GM18498 (cell line): ENCODE measurements at regions not wholly inside any gene's neighbourhood (a gene's known extent, or its start where the extent isn't known, plus 50 kb on each side); places are given as distances from the start of the nearest gene placed in this dataset.
"Not testable (repeated sequence)": the region's sequence is repeated elsewhere in the genome, so short reads cannot be mapped to it uniquely, and the experiment has no call there.

Experiments
- ATAC-seq: cut with Tn5 transposase; IDR thresholded peaks from one replicate; pipeline ENCODE4 v1.9.1; 2021; ENCODE audit warnings: mild to moderate bottlenecking, moderate library complexity; ENCODE audit not compliant: unreplicated experiment

DNA sequence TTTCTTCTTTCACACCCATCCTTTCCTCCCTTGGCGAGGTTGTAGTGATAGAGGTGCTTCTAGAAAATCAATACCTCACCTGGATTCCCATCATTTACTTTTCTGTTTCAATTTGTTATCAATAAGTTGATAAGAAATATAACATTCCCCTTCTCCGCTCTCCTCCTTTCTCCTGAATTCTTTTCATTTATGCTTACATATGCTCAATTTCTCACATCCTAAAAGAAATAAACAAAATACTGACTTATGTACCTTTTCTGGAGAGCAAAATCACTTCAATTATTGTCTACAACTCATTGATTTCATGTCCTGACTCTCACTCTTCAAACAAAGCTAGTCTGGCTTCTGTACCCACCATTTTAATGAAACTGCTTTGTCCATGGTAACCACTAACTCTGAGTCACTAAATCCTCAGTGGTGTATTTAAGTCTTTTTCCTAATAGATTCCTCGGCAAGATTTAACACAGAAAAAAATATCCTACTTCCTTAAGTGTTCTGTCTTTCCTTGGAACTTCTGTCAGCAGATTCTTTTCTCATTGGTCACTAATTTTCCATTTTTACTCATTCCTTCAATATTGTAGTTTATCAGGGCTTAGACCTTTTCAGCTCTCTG is 289.6 kb downstream of the RFPL4B start:
- no peak for ATAC-seq

- ATAC-seq, result no peak
Observed at GRCh38 chr6:112639391-112639831, 292.3 kb downstream of the RFPL4B start.

- ATAC-seq, result no peak
Observed at GRCh38 chr6:112640891-112641290, 293.8 kb downstream of the RFPL4B start.

- ATAC-seq, result no peak
Observed at GRCh38 chr6:112649853-112650252, 302.7 kb downstream of the RFPL4B start.

- ATAC-seq, result no peak
Observed at GRCh38 chr6:112651239-112651638, 304.1 kb downstream of the RFPL4B start.

DNA sequence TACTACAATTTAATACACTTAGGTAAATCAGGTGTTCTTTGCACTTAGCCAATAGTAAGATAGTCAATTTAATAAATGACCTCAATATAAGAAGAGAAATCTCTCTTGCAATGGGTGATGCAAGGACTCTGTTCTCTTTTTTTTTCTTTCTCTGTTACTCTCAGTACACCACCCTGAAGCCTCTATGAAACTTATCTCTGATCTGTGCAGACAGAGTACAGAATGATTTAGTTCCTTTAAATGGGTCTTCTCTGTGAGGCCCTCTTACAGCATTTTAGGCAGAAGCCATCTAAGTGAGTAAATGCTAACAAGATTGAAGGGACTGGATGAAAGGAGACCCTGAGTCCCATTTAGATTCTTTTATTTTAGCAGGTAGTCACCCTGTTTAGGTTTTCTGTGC is 312.8 kb downstream of the RFPL4B start:
- no peak for ATAC-seq

- ATAC-seq, result no peak
Observed at GRCh38 chr6:112660626-112661025, 313.5 kb downstream of the RFPL4B start.

- ATAC-seq, result no peak
Observed at GRCh38 chr6:112663698-112664097, 316.6 kb downstream of the RFPL4B start.

DNA sequence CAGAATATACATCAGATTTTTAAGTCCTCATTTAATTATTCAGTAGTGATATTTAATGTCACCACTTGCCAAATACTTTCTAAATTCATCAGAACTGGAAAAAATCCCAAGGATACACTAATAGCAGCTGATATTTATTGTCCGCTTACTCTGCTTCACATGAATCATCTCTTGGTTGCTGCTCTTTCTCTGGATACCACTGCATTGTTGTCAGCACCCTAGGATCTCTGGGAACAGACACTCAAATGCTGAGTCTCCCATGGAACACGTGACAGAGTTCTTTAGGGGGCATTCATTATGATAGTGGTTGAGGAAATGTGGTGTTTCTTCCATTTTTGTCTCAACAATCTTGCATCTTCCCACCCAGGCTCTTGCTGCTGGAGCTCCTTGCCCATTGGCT is 318.0 kb downstream of the RFPL4B start:
- no peak for ATAC-seq

DNA sequence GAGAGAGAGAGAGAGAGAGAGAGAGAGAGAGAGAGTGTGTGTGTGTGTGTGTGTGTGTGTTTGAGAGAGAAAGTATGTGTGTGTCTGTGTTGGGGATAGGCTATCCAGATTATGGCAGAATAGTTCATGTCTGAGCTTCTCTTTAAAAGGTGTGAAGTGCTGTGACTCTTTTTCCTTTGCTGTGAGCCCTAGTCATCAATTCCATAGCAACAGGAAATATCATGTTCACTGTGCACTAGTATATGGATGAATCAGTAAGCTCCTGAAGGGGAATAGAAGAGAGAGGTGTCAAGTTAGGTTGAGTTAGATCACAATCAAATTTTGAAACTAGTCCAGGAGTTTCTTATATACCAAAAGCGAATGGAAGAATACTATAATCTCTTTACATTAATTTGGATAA is 318.7 kb downstream of the RFPL4B start:
- no peak for ATAC-seq

- ATAC-seq, result no peak
Observed at GRCh38 chr6:112667427-112667826, 320.3 kb downstream of the RFPL4B start.

DNA sequence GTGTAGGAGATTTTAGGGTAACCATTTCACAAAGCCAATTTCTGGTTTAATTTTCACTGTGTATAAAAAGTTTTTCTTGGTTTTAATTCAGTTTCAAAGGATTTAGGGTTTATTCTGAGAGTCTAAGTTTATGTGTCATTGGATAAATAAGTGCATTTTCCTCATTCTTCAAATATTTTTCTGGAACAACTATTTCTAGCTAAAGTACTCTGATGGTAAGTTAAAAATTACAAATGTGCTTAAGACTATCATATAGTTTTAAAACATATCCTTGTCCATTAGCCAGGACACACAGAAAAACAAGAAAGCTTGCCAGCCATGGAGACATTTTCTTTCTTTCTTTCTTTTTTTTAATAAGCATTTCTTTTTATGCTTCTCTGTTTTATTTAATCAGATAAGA is 333.0 kb downstream of the RFPL4B start:
- no peak for ATAC-seq

DNA sequence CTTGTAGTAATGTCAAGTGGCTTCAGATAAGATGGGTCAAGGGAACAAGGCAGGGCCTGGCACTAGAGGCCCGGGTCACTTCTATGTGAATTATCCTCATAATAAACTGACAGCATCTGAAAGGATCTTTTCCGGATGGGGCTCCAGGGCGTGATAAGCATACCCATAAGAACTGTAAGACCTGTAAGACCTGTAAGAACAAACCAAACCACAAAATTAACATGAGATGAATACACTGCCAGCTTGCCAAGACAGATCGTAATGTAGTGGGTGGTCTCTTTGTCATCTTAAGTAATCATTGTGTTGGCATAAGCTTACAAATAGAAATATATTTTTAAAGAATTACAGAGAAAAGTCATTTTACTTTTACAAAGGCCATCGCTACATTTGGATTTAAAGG is 334.9 kb downstream of the RFPL4B start:
- no peak for ATAC-seq

GRCh38 chr6:112683106-112683505 is 336.0 kb downstream of the RFPL4B start:
- ATAC-seq, result no peak

GRCh38 chr6:112683926-112684325 is 336.8 kb downstream of the RFPL4B start:
- ATAC-seq, result no peak

DNA sequence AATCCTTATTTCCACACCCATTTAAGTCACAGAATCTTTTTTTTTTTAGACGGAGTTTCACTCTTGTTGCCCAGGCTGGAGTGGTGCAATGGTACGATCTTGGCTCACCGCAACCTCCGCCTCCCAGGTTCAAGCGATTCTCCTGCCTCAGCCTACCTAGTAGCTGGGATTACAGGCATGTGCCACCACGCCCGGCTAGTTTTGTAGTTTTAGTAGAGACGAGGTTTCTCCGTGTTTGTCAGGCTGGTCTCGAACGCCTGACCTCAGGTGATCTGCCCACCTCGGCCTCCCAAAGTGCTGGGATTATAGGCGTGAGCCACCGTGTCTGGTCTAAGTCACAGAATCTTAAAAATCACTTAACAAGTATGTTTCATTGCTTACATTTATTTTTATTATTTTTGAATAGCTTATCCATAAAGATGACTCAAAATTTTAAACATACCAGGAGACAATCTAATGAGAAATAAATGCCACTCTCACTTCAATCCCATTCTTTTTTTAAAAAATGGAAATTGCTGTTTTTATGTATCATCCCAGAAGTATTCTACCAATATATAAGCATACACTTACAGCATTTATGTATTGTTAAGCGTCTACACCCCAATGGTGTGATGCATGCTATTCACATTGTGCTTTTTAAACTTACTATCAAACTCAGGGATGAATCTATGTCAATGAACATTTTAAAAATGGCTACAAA is 338.5 kb downstream of the RFPL4B start:
- ATAC-seq, result not testable (repeated sequence)

- ATAC-seq, result not testable (repeated sequence)
Observed at GRCh38 chr6:112688487-112689165, 341.5 kb downstream of the RFPL4B start.

- not testable (repeated sequence) for ATAC-seq
Observed at GRCh38 chr6:112689183-112689858, 342.2 kb downstream of the RFPL4B start.

DNA sequence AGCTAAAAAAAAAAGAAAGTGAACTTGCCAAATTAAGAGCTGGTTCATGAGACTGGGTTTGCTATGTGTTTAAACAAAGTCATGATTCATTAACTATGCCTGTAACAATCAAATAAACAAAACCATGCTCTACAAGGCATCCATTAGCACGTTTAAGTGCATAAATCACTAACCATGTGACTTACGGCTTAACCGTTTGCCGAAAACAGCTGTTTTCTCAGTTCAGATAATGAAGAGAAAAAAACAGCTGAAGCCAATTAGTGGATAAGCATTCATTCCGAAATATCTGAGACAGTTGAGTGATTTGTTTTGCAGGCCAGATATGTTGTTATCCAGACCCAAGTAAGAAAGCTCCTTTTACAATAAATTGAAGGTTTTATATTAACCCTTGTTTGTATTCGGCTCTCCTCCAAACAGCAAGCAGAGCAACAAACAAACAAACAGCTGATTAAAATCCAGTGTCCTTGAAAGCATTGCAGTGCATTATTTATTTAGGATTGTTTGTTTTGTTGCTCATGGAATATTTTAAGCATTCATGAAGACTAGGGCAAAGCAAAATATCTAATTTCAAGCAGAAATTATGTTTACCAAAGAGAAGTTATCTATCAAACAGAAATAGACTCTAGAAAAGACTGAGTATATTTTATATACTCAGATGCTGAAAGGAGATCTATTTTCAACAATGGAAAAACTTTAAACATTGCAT is 343.5 kb downstream of the RFPL4B start:
- no peak for ATAC-seq

- no peak for ATAC-seq
Observed at GRCh38 chr6:112691289-112691688, 344.2 kb downstream of the RFPL4B start.

DNA sequence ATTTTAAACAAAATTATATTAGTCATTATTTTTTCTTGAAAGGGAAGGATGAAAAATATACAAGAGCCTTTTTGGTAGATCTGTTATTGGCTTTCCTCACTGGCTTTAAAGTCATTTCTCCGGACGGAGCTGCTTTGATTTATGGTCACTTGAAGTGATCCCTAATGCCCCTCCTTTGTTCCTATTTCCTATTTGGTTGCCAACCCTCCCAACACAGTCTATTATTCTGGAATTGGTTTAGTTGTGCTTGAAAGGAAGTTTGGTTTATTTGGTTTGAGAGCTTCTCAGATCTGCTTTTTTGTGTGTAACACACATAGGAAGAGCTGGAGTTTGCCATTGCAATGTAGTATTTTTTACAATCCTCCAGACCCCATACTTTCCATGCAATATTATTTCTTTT is 347.9 kb downstream of the RFPL4B start:
- no peak for ATAC-seq
